ENCODE measurements at regions not wholly inside any gene's neighbourhood (a gene's known extent, or its start where the extent isn't known, plus 50 kb on each side); places are given as distances from the start of the nearest gene placed in this dataset.

DNA sequence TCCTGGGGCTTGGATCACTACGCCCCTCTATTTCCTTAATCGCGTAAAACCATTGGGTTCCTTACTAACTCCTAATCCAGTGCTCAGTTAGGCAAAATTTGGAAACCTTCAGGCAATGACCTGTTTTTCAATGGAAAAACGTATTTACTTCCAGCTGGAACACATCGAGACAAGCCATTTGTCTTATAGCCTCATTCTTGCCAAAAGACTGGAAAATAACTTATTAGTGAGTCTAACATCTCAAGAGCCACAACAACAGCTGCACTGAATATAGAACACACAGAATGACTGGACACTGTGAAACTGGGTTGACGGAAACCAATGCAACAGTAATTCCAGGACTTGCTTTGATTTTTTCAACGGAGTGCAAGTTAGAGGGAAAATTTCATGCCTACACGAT lies 125.2 kb upstream of the MAP3K7 start:
- no peak for DNase-seq
- H2AK5ac ChIP-seq (ENCODE audit: insufficient read length, low read length), result no peak overlapping the region
- TF ChIP-seq CTCF (conservative IDR thresholded peaks at IDR 0.05), result no peak
- H3K4me1 ChIP-seq (ENCODE audit: insufficient read depth, low read length), result peaks cover 4% of the 10 kb centered on the region; the same call in 1 of the 2 replicates
- no peaks in the 10 kb centered on the region for H3K27me3 ChIP-seq (ENCODE audit: insufficient read depth, low read length)
- H3K23me2 ChIP-seq (ENCODE audit: insufficient read length, low read depth, low read length, poor library complexity, severe bottlenecking), result no peaks in the 10 kb centered on the region
- no peak overlapping the region for H4K8ac ChIP-seq (replicated peaks; ENCODE audit: insufficient read length, low read depth, low read length)
- Mint-ChIP-seq H3K9me3 (no peaks in the 10 kb centered on the region), H3K36me3 (ENCODE audit: insufficient read depth in 1 of 3, low read depth in 3 of 3) (no peaks in the 10 kb centered on the region), H3K27me3 (ENCODE audit: low read depth) (no peaks in the 10 kb centered on the region), H3K4me3 (no peak overlapping the region), H3K27ac (no peak overlapping the region), H3K4me1 (peaks cover 12 to 16% of the 10 kb centered on the region in 2 experiments)
- H3K9me3 ChIP-seq (ENCODE audit: control insufficient read depth, low read depth, low read length), result no peaks in the 10 kb centered on the region
- H2AFZ ChIP-seq (ENCODE audit: low read length), result no peak overlapping the region
- WGBS (ENCODE audit: extremely low coverage, insufficient read length, low lambda C conversion rate), result no CpG with 5 or more reads among the region's 8 CpGs
- H3K79me1 ChIP-seq (ENCODE audit: insufficient read depth, low read depth, low read length, poor library complexity, severe bottlenecking), result no peaks in the 10 kb centered on the region
- no peak overlapping the region for H4K5ac ChIP-seq (ENCODE audit: insufficient read length, low read depth, low read length)
- H3K56ac ChIP-seq (ENCODE audit: insufficient read length, low read depth, low read length), result no peak overlapping the region
- no peak overlapping the region for H4K91ac ChIP-seq (ENCODE audit: insufficient read length, low read depth, low read length)
- H2BK20ac ChIP-seq (ENCODE audit: low read depth, low read length, poor library complexity, severe bottlenecking), result no peak overlapping the region
- H3K4me2 ChIP-seq (ENCODE audit: insufficient read depth, insufficient read length, low read length), result no peak overlapping the region
- H3K4ac ChIP-seq (ENCODE audit: low read depth, low read length), result no peak overlapping the region
- H3K27ac ChIP-seq (ENCODE audit: insufficient read length, low read depth, low read length), result no peak overlapping the region
- no peaks in the 10 kb centered on the region for H3K79me2 ChIP-seq (ENCODE audit: insufficient read depth, low read length)
- H3K14ac ChIP-seq (ENCODE audit: insufficient read depth, low read length), result no peak overlapping the region
- no peaks in the 10 kb centered on the region for H4K20me1 ChIP-seq (ENCODE audit: control insufficient read depth, insufficient read depth, insufficient read length)
- H3T11ph ChIP-seq (ENCODE audit: low read length), result no peak overlapping the region
- H2BK12ac ChIP-seq (ENCODE audit: insufficient read length, low read depth, low read length), result no peak overlapping the region
- H3K18ac ChIP-seq (ENCODE audit: insufficient read length, low read depth, low read length), result no peak overlapping the region
- no peak overlapping the region for H2BK120ac ChIP-seq (ENCODE audit: low read depth, low read length, poor library complexity, severe bottlenecking)
- no peak overlapping the region for H2BK15ac ChIP-seq (ENCODE audit: low read depth, low read length)
- no peak overlapping the region for H3K23ac ChIP-seq (ENCODE audit: insufficient read length, low read depth, low read length)
- no peak overlapping the region for H3K9ac ChIP-seq (ENCODE audit: extremely low read depth, insufficient read length, low read length)
- H2BK5ac ChIP-seq (ENCODE audit: insufficient read length, low read length), result no peak overlapping the region

Data from H9 (cell line).